ENCODE measurements at regions not wholly inside any gene's neighbourhood (a gene's known extent, or its start where the extent isn't known, plus 50 kb on each side); places are given as distances from the start of the nearest gene placed in this dataset.
"Not testable (repeated sequence)": the region's sequence is repeated elsewhere in the genome, so short reads cannot be mapped to it uniquely, and the experiment has no call there.

GRCh38 chr10:125605167-125605566 is 77.8 kb downstream of the TEX36 start:
- DNase-seq = no peak

- DNase-seq = no peak
Observed at GRCh38 chr10:125602825-125603224, 80.1 kb downstream of the TEX36 start.

- DNase-seq = no peak
Observed at GRCh38 chr10:125599194-125599593, 83.8 kb downstream of the TEX36 start.

GRCh38 chr10:125595911-125596310 is 87.1 kb downstream of the TEX36 start:
- no peak for DNase-seq

DNA sequence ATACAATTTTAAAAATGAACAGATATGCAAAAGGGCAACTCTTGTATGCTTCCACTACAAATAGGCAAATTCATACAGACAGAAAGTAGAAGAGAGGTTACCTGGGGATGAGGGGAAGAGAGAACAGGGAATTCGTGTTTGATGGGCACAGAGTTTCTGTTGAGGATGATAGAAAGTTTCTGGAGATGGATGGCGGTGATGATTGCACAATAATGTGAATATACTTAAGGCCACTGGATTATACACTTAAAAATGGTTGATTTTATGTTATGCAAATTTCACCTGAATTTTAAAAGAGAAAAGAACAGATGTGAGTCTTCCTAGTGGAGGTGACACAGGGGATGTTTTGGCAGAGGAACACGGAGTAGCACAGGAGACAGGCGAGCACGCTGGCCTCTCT is 89.3 kb downstream of the TEX36 start:
- no peak for DNase-seq

DNA sequence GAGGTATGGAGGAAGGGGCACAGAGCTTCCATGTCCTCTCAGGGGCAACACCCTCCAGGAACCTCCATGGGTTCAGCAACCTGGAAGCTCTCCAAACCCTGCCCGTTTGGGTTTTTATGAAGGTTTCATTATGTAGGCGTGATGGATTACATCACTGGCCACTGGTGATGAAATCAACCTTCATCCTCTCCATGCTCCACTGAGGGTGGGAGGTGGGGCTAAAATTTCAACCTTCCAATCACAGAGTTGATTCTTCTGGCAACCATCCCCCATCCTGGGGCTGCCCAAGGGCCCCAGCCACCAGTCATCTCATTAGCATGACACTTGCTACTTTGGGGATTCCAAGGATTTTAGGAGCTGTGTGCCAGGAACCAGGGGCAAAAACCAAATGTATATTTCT is 90.1 kb downstream of the TEX36 start:
- DNase-seq = no peak

- no peak for DNase-seq
Observed at GRCh38 chr10:125591886-125592285, 91.1 kb downstream of the TEX36 start.

GRCh38 chr10:125588738-125589137 is 94.2 kb downstream of the TEX36 start:
- DNase-seq = not testable (repeated sequence)

DNA sequence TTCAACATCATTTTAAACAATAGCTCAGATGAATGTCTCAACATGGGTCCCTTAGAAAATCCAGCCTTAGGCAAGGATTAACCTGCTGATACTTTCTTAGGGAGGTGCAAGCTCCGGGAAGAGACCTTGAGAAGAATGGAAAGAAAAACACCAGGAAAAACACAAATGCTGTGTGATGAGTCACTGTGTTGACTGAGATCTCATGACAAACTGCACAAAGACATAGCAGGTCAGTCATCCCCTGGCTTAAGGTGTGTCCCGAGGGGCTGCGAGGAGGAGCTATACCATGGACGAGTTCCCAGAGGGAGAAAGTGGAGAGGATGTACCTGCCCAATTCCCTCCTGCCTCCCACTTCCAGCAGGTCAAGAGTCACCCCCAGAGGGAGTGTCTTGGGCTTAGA is 98.0 kb downstream of the TEX36 start:
- DNase-seq = no peak

DNA sequence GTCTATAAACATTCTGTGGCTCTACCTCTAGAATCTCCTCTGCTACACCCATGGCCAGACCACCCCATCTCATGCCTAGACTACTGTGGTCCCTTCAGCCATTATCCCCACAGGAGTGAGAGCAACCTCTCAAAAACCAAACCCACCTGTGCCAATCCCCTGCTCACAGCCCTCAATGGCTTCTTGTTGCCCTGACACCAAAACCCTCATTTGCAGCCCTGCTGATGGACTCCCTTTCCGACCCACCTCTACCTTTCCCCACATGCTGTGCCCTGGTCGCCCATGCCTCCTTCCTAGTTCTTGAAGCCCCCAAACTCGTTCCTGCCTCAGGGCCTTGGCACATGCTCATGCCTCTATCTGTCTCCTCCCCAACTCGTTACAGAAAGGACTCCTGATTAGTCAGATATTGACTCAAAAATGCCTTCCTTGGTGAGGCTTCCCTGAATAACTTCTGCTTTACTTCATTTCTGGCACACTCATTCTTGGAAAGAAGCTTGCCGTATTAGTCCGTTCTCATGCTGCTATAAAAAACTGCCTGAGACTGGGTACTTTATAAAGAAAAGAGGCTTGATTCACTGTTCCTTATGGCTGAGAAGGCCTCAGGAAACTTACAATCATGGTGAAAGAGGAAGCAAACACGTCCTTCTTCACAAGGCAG is 104.2 kb downstream of the TEX36 start:
- no peak for DNase-seq

DNA sequence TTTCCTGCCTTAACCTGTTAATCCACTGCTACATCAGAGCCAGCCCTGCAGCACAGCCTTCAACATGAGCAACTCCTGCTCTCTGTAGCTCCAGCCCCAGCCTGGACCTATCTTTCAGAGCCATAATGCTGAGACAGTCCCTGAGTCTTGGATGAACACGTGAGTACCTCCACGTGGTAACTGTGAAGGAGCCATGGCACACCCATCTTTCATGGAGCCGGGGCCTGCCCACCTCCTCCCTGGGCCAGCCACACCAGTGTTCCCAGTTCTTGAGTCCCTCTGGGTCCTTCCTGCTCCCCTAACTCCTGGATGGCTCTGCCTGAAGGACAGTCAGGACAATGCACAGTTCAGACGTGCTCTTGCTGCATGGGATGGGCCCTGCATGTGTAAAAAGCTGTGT is 107.1 kb downstream of the TEX36 start:
- DNase-seq = no peak

- no peak for DNase-seq
Observed at GRCh38 chr10:125568156-125568555, 114.8 kb downstream of the TEX36 start.

- no peak for DNase-seq
Observed at GRCh38 chr10:125567529-125567928, 115.4 kb downstream of the TEX36 start.

DNA sequence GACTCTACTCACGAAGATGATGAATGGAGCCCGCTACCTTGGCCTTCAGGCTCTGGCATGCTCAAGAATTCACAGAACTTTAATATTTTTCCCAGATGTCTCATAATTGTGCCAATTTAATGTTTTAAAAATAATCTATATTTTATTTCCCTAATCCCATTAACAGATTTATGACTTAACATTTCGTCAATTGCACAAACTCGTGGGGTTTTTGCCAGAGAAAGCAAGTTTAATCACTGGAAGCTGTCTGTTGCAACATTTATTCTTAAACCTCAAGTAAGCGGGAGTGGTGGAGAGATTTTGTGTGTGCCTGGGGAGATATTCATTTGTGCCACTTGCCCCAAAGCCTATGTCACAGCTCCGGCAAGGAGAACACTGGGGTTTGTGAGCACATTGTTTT is 117.9 kb downstream of the TEX36 start:
- DNase-seq = no peak

- no peak for DNase-seq
Observed at GRCh38 chr10:125564570-125564969, 118.4 kb downstream of the TEX36 start.

DNA sequence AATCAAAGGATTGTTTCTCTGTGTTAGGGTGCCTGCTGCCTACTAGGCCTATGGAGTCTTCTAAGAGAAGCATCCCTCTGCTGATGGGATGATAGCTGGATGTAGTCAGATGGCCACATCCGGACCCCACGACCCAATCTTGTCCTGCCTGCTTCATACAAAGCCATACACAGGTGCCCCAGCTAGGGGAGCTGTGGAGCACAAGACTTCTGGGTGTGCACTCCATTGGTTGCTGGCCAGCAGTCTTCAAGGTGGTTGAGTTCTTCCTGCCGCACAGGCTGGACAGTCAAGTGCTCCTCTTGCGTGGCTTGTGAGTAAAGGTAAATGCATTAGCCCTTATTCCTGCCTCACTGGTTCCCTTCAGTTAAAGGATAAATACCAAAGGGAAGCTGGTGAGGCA is 120.2 kb downstream of the TEX36 start:
- DNase-seq = no peak

GRCh38 chr10:125560947-125561346 is 122.0 kb downstream of the TEX36 start:
- no peak for DNase-seq

- DNase-seq = no peak
Observed at GRCh38 chr10:125559210-125559609, 123.8 kb downstream of the TEX36 start.

DNA sequence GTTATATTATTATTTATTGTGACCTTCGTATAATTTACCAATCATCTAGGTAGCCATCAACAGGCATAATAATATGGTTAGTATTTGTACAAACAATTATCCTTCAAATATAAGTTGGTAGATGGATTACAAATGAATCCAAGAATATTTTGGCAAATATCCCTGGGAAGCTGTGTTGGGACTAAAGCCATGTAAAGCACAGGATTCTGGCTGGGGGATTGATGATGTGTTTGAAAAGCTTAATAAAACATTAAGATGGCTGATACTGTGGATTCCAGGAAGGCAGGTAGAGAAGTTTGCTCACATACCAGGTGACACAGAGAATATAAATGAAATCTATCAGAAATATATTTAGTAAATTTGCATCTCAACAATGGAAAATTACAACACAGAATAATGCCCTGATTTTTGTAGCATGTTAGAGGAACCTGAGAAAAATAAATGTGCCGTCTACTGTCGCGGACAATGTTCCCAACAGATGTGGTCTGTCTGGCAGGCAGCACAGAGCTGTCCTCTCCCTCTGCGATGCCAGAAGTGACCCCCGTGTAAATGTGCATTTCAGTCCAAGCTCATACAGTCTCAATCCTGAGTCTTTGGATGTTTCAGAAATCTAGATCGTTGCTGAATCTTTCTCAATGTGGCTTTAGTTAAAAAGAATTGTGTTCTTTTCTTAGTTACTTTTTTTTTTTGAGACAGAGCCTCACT is 125.0 kb downstream of the TEX36 start:
- DNase-seq = no peak

- no peak for DNase-seq
Observed at GRCh38 chr10:125557311-125557710, 125.7 kb downstream of the TEX36 start.

- no peak for DNase-seq
Observed at GRCh38 chr10:125556882-125557281, 126.1 kb downstream of the TEX36 start.

GRCh38 chr10:125555743-125556142 is 127.2 kb downstream of the TEX36 start:
- no peak for DNase-seq

DNA sequence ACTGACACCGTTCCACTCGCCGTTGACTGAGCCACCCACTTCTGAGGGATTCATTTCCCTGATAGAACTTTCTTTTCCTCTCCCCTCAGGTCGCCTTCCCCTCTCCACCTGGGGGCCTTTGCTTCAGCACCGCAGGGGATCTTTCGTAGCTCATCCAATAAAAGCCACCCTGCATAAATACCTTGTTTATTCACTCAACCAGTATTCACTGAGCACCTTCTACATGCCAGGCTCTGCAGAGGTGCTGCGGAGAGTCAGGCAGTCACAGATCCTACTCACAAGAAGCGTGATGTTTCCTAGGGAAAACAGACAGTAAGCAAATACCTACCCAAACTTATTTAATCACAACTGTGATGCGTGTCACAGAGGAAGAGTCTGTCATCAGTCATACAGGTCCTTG is 127.7 kb downstream of the TEX36 start:
- DNase-seq = no peak

- DNase-seq = no peak
Observed at GRCh38 chr10:125554753-125555152, 128.2 kb downstream of the TEX36 start.

All from SHP77 (cell line).